Transverse colon (tissue), 4 donors: ENCODE measurements at regions not wholly inside any gene's neighbourhood (a gene's known extent, or its start where the extent isn't known, plus 50 kb on each side); places are given as distances from the start of the nearest gene placed in this dataset.

ENCODE experiments used
- DNase-seq: peaks from one replicate; pipeline ENCODE4 v3.0.0-alpha.2; 2019
- H3K27ac ChIP-seq, 4 donors: fragments of 200-600 bp; sonication (generic); 2 replicates each; pipeline ENCODE4 v1.5.1; 2016 to 2018; ENCODE audit warnings: inconsistent platforms in 4 of 4
- H3K27me3 ChIP-seq: fragments of 200-600 bp; sonication (generic); 2 replicates; pipeline ENCODE4 v1.5.1; 2017; ENCODE audit warnings: inconsistent platforms
- H3K36me3 ChIP-seq, 4 donors: fragments of 200-600 bp; sonication (generic); 2 replicates each; pipeline ENCODE4 v1.5.1; 2017 to 2019; ENCODE audit warnings: inconsistent platforms in 4 of 4
- H3K4me1 ChIP-seq, 4 donors: fragments of 200-600 bp; sonication (generic); 2 replicates each; pipeline ENCODE4 v1.5.1; 2017 to 2020; ENCODE audit warnings: inconsistent platforms in 4 of 4
- H3K4me3 ChIP-seq, 4 donors: fragments of 200-600 bp; sonication (generic); 1 replicate in 1 of 4; 2 replicates in 3 of 4; pipeline versions ENCODE4 v1.5.1 to v1.6.1; 2017 to 2019; ENCODE audit warnings: inconsistent platforms in 4 of 4
- H3K9me3 ChIP-seq, 2 donors: fragments of 200-600 bp; sonication (generic); 2 replicates each; pipeline ENCODE4 v1.5.1; 2017 to 2019; ENCODE audit warnings: inconsistent platforms in 2 of 2
- CTCF ChIP-seq, 5 experiments: fragments of 200-600 bp in 3 of 5; fragments of 450-650 bp in 2 of 5; sonication (generic) in 3 of 5; IDR thresholded peaks; 1 replicate in 2 of 5; 2 replicates in 3 of 5; pipeline ENCODE4 v1.5.1; 2016 to 2017; ENCODE audit warnings: antibody characterized with exemption in 5 of 5, inconsistent platforms in 3 of 5, mild to moderate bottlenecking in 2 of 5, moderate library complexity in 1 of 5
- EP300 ChIP-seq: sonication (generic); formaldehyde crosslinking; IDR thresholded peaks from one replicate; pipeline ENCODE4 v1.6.1; 2017; ENCODE audit warnings: antibody characterized with exemption, low read depth
- POLR2A ChIP-seq: fragments of 450-650 bp; IDR thresholded peaks from one replicate; pipeline ENCODE4 v1.6.1; 2016; ENCODE audit warnings: antibody characterized with exemption, mild to moderate bottlenecking, moderate library complexity
- POLR2AphosphoS5 ChIP-seq, 3 donors: sonication (generic); formaldehyde crosslinking; IDR thresholded peaks; one replicate each; pipeline ENCODE4 v1.6.1; 2016; ENCODE audit warnings: antibody characterized with exemption in 3 of 3
- WGBS, 2 donors: methylation state at CpG; one replicate each; pipeline ENCODE4 v1.1.5; 2018; ENCODE audit warnings: low coverage in 1 of 2; 5-methylcytosine and 5-hydroxymethylcytosine counted together
- in situ Hi-C, 4 donors: fragments of 200-750 bp; cut with MboI; loops; one replicate each; pipeline versions ENCODE4 v1.15.0 to v1.15.1; 2017; ENCODE audit warnings: low sequenced_read_pairs in 3 of 4, low pct_ligation_motif_present in 1 of 4, low pct_unique_long_range_greater_than_20kb in 1 of 4
- intact Hi-C: fragments of 100-400 bp; cut with DNase I; formaldehyde crosslinking; loops from one replicate; pipeline ENCODE4 v1.15.1; 2023; ENCODE audit warnings: low total_unique reads

GRCh38 chr9:86456416-86456815, 102.2 kb upstream of the TUT7 start:
- H3K4me1 ChIP-seq = peaks cover 0 to 6% (median 0%) of the 10 kb centered on the region in 4 donors
- H3K36me3 ChIP-seq = no peaks in the 10 kb centered on the region
- TF ChIP-seq EP300 (no peak), POLR2A (no peak), POLR2AphosphoS5 (IDR thresholded peaks at IDR 0.05) (no peak), CTCF (IDR thresholded peaks at IDR 0.05) (no peak)
- 85 to 100% methylated on average over 3 to 4 of the region's 4 CpGs for WGBS, 2 donors
- no peaks in the 10 kb centered on the region for H3K9me3 ChIP-seq
- in situ Hi-C loops (no loop called here), intact Hi-C loops (no loop called here)
- no peak overlapping the region for H3K27ac ChIP-seq
- H3K27me3 ChIP-seq = no peaks in the 10 kb centered on the region
- DNase-seq = no peak
- no peak overlapping the region for H3K4me3 ChIP-seq

GRCh38 chr9:86454701-86455615, 100.7 kb upstream of the TUT7 start:
- Histone ChIP-seq H3K27me3 (no peaks in the 10 kb centered on the region), H3K4me1 (peaks cover 0 to 6% (median 0%) of the 10 kb centered on the region in 4 donors), H3K36me3 (no peaks in the 10 kb centered on the region), H3K4me3 (no peak overlapping the region), H3K27ac (peak overlapping the region in 1 of 4 donors; percentile 31), H3K9me3 (no peaks in the 10 kb centered on the region)
- no peak for DNase-seq
- 35 to 46% methylated on average over 7 of the region's 7 CpGs for WGBS, 2 donors
- no peak for TF ChIP-seq CTCF (IDR thresholded peaks at IDR 0.05)
- no peak for TF ChIP-seq EP300
- no peak for TF ChIP-seq POLR2A
- no peak for TF ChIP-seq POLR2AphosphoS5 (IDR thresholded peaks at IDR 0.05)
- intact Hi-C loops = no loop called here
- in situ Hi-C loops = no loop called here

GRCh38 chr9:86452201-86452828, 98.1 kb upstream of the TUT7 start:
- no peak overlapping the region for H3K27ac ChIP-seq
- no peak for DNase-seq
- TF ChIP-seq EP300 = no peak
- no peak for TF ChIP-seq POLR2AphosphoS5 (IDR thresholded peaks at IDR 0.05)
- TF ChIP-seq POLR2A = no peak
- no peak for TF ChIP-seq CTCF (IDR thresholded peaks at IDR 0.05)
- H3K4me3 ChIP-seq = no peak overlapping the region
- 56 to 72% methylated on average over 3 of the region's 3 CpGs for WGBS, 2 donors
- in situ Hi-C loops = no loop called here
- H3K27me3 ChIP-seq = no peaks in the 10 kb centered on the region
- intact Hi-C loops = no loop called here
- H3K4me1 ChIP-seq = peaks cover 0 to 6% (median 0%) of the 10 kb centered on the region in 4 donors
- no peaks in the 10 kb centered on the region for H3K36me3 ChIP-seq
- H3K9me3 ChIP-seq = no peaks in the 10 kb centered on the region

GRCh38 chr9:86449246-86449645, 95.0 kb upstream of the TUT7 start:
- no peak overlapping the region for H3K27ac ChIP-seq
- WGBS, 2 donors = 83 to 86% methylated on average over 1 to 2 of the region's 2 CpGs
- intact Hi-C loops (no loop called here), in situ Hi-C loops (loop anchor here in 1 of 4 donors (25.0 kb wide), 1 partner anchor 863 kb away; no protein-coding TSS in a partner anchor)
- DNase-seq = no peak
- no peak for TF ChIP-seq CTCF (IDR thresholded peaks at IDR 0.05)
- TF ChIP-seq POLR2A = no peak
- TF ChIP-seq EP300 = no peak
- no peak for TF ChIP-seq POLR2AphosphoS5 (IDR thresholded peaks at IDR 0.05)
- no peaks in the 10 kb centered on the region for H3K9me3 ChIP-seq
- H3K4me3 ChIP-seq = no peak overlapping the region
- H3K4me1 ChIP-seq = peaks cover 0 to 2% (median 0%) of the 10 kb centered on the region in 4 donors
- no peaks in the 10 kb centered on the region for H3K27me3 ChIP-seq
- no peaks in the 10 kb centered on the region for H3K36me3 ChIP-seq
